ENCODE measurements at regions not wholly inside any gene's neighbourhood (a gene's known extent, or its start where the extent isn't known, plus 50 kb on each side); places are given as distances from the start of the nearest gene placed in this dataset.

DNA sequence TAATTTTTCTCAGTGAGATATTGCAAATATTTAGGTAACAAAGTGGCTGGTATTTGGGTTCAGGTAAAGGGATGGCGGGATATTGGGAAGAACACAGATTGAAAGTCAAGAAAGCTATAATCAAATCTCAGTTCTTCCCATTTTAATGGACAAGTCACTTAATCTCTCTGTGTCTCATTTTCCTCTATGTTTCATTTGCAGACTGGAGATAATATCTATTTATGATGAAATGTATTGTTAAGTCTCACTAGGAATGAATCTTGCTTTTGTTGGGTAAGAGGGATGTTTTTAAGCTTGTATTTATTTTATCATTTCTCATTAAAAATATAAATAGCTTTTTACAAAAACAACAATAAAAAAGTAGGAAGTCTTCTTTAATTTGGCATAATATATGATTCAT is 175.4 kb downstream of the ISL1 start:
- no peaks in the 10 kb centered on the region for H3K79me2 ChIP-seq (ENCODE audit: insufficient read depth, low read length)
- no peak overlapping the region for H2AFZ ChIP-seq (ENCODE audit: low read depth, low read length, severe bottlenecking)
- no peaks in the 10 kb centered on the region for H3K36me3 ChIP-seq (ENCODE audit: low read length)
- no peaks in the 10 kb centered on the region for H3K9me2 ChIP-seq (replicated peaks; ENCODE audit: insufficient read depth, low read length)
- no peaks in the 10 kb centered on the region for H3K9me3 ChIP-seq (ENCODE audit: insufficient read depth, low read length)
- no peaks in the 10 kb centered on the region for H3F3A ChIP-seq (ENCODE audit: insufficient read depth)
- H3K4me2 ChIP-seq (ENCODE audit: low read depth, low read length, poor library complexity, severe bottlenecking): no peak overlapping the region
- no peaks in the 10 kb centered on the region for H4K20me1 ChIP-seq (ENCODE audit: low read depth, low read length)
- no peaks in the 10 kb centered on the region for H3K27me3 ChIP-seq (ENCODE audit: low read length)
- no peak overlapping the region for H3K9ac ChIP-seq (ENCODE audit: low read length)
- no peak overlapping the region for H3K27ac ChIP-seq (ENCODE audit: low read depth, low read length)
- TF ChIP-seq, protein P1, sequence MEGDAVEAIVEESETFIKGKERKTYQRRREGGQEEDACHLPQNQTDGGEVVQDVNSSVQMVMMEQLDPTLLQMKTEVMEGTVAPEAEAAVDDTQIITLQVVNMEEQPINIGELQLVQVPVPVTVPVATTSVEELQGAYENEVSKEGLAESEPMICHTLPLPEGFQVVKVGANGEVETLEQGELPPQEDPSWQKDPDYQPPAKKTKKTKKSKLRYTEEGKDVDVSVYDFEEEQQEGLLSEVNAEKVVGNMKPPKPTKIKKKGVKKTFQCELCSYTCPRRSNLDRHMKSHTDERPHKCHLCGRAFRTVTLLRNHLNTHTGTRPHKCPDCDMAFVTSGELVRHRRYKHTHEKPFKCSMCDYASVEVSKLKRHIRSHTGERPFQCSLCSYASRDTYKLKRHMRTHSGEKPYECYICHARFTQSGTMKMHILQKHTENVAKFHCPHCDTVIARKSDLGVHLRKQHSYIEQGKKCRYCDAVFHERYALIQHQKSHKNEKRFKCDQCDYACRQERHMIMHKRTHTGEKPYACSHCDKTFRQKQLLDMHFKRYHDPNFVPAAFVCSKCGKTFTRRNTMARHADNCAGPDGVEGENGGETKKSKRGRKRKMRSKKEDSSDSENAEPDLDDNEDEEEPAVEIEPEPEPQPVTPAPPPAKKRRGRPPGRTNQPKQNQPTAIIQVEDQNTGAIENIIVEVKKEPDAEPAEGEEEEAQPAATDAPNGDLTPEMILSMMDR (IDR thresholded peaks at IDR 0.05; ENCODE audit: insufficient read depth, low read length, poor library complexity, severe bottlenecking): no peak
- no peak for TF ChIP-seq EZH2phosphoT487 (conservative IDR thresholded peaks at IDR 0.05; ENCODE audit: low read length)
- H3K4me3 ChIP-seq (ENCODE audit: insufficient read depth, low read length, poor library complexity, severe bottlenecking): no peak overlapping the region

DNA sequence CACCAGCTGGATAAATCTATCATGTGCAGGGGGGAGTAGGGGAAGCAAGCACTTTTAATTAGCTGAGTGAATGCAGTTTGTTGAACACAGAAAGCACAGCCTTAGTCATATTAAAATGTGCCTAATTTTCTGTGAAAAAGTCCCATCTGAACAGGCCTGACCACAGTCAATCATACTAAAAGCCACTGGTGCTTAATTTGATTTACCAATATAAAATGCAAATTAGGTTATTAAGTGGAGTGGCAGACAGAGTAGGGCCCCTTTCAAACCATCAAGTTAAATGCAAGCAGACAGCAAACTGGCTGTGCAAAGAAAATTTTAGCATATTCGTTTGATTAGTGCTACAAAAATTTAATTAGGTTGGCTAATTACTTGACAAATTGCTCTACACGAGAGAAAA is 176.1 kb downstream of the ISL1 start:
- no peak for TF ChIP-seq EZH2phosphoT487 (conservative IDR thresholded peaks at IDR 0.05; ENCODE audit: low read length)
- TF ChIP-seq, protein P1 (IDR thresholded peaks at IDR 0.05; ENCODE audit: insufficient read depth, low read length, poor library complexity, severe bottlenecking): no peak
- no peaks in the 10 kb centered on the region for H3K9me3 ChIP-seq (ENCODE audit: insufficient read depth, low read length)
- no peak overlapping the region for H3K27ac ChIP-seq (ENCODE audit: low read depth, low read length)
- H4K20me1 ChIP-seq (ENCODE audit: low read depth, low read length): no peaks in the 10 kb centered on the region
- no peak overlapping the region for H2AFZ ChIP-seq (ENCODE audit: low read depth, low read length, severe bottlenecking)
- H3K79me2 ChIP-seq (ENCODE audit: insufficient read depth, low read length): no peaks in the 10 kb centered on the region
- no peaks in the 10 kb centered on the region for H3K9me2 ChIP-seq (replicated peaks; ENCODE audit: insufficient read depth, low read length)
- H3K4me3 ChIP-seq (ENCODE audit: insufficient read depth, low read length, poor library complexity, severe bottlenecking): no peak overlapping the region
- H3K9ac ChIP-seq (ENCODE audit: low read length): no peak overlapping the region
- H3K36me3 ChIP-seq (ENCODE audit: low read length): no peaks in the 10 kb centered on the region
- no peaks in the 10 kb centered on the region for H3K27me3 ChIP-seq (ENCODE audit: low read length)
- H3K4me2 ChIP-seq (ENCODE audit: low read depth, low read length, poor library complexity, severe bottlenecking): no peak overlapping the region
- no peaks in the 10 kb centered on the region for H3F3A ChIP-seq (ENCODE audit: insufficient read depth)

DNA sequence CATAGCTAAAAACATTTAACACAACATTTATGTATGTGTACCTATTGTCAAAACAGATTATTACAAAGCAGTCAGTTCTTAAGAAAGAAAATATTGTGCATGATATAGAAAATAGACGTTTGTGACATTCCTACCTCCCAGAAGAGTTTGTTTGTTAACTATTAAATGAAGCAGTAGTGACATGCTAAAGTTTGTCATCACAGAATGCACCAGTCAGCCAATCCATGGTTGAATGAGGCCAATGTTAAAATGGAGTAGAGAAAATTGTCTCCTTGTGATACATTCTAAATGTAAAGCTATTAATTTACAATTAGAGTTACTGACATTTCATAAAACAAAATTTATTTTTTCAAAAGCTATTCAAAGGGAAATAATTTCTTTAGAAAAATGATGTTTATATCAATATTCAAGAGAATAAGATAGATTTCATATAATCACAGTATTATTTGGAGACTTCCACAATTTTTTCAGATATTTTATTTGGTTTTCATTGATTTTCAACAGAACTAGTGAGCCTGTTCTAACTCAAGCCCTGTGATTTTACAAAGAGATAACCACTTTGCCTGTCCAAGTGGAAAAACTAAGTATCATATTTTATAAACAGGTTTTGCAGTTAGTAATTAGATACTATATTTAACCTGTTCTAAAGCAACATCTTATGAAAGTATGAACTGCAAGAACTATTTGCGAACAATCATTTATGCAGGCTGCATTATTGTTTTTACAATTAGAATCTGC is 176.8 kb downstream of the ISL1 start:
- H3K36me3 ChIP-seq (ENCODE audit: low read length): no peaks in the 10 kb centered on the region
- H3K9me3 ChIP-seq (ENCODE audit: insufficient read depth, low read length): no peaks in the 10 kb centered on the region
- no peaks in the 10 kb centered on the region for H3K27me3 ChIP-seq (ENCODE audit: low read length)
- no peak overlapping the region for H3K4me2 ChIP-seq (ENCODE audit: low read depth, low read length, poor library complexity, severe bottlenecking)
- no peak overlapping the region for H3K27ac ChIP-seq (ENCODE audit: low read depth, low read length)
- H3K4me3 ChIP-seq (ENCODE audit: insufficient read depth, low read length, poor library complexity, severe bottlenecking): no peak overlapping the region
- no peaks in the 10 kb centered on the region for H3K79me2 ChIP-seq (ENCODE audit: insufficient read depth, low read length)
- no peaks in the 10 kb centered on the region for H4K20me1 ChIP-seq (ENCODE audit: low read depth, low read length)
- no peak overlapping the region for H3K9ac ChIP-seq (ENCODE audit: low read length)
- H3K9me2 ChIP-seq (replicated peaks; ENCODE audit: insufficient read depth, low read length): no peaks in the 10 kb centered on the region
- no peaks in the 10 kb centered on the region for H3F3A ChIP-seq (ENCODE audit: insufficient read depth)
- TF ChIP-seq, protein P1 (IDR thresholded peaks at IDR 0.05; ENCODE audit: insufficient read depth, low read length, poor library complexity, severe bottlenecking): no peak
- no peak for TF ChIP-seq EZH2phosphoT487 (conservative IDR thresholded peaks at IDR 0.05; ENCODE audit: low read length)
- H2AFZ ChIP-seq (ENCODE audit: low read depth, low read length, severe bottlenecking): no peak overlapping the region

Measured in SU-DHL-6 (cell line).